Stomach (tissue), 8 donors: ENCODE measurements at regions not wholly inside any gene's neighbourhood (a gene's known extent, or its start where the extent isn't known, plus 50 kb on each side); places are given as distances from the start of the nearest gene placed in this dataset.

Experiments used
- DNase-seq, 2 donors: peaks; one replicate each; pipeline versions ENCODE4 v3.0.0 to v3.0.0-alpha.2; 2013 to 2019
- H3K27ac ChIP-seq, 5 donors: fragments of 200-600 bp in 4 of 5; sonication (generic) in 4 of 5; one replicate each; pipeline ENCODE4 v1.5.1; 2013 to 2019; ENCODE audit warnings: mild to moderate bottlenecking in 1 of 5, moderate library complexity in 1 of 5
- H3K27me3 ChIP-seq, 3 donors: fragments of 200-600 bp; sonication (generic); one replicate each; pipeline ENCODE4 v1.5.1; 2017 to 2019; ENCODE audit warnings: mixed run types in 1 of 3
- H3K36me3 ChIP-seq, 4 donors: fragments of 200-600 bp; sonication (generic); 1 replicate in 3 of 4; 2 replicates in 1 of 4; pipeline ENCODE4 v1.5.1; 2016 to 2019
- H3K4me1 ChIP-seq, 4 donors: fragments of 200-600 bp; sonication (generic); one replicate each; pipeline ENCODE4 v1.5.1; 2016 to 2019
- H3K4me3 ChIP-seq, 4 donors: fragments of 200-600 bp; sonication (generic) in 3 of 4; one replicate each; pipeline ENCODE4 v1.5.1; 2016 to 2019; ENCODE audit warnings: mild to moderate bottlenecking in 1 of 4
- H3K9me3 ChIP-seq, 4 donors: fragments of 200-600 bp; sonication (generic); one replicate each; pipeline ENCODE4 v1.5.1; 2016 to 2019
- CTCF ChIP-seq, 7 experiments: fragments of 450-650 bp in 4 of 7; fragments of 200-600 bp in 3 of 7; sonication (generic) in 3 of 7; IDR thresholded peaks; one replicate each; pipeline ENCODE4 v1.5.1; 2016 to 2019; ENCODE audit warnings: antibody characterized with exemption in 7 of 7, control low read depth in 2 of 7, mild to moderate bottlenecking in 1 of 7
- EP300 ChIP-seq: sonication (generic); formaldehyde crosslinking; IDR thresholded peaks from one replicate; pipeline ENCODE4 v1.6.1; 2017; ENCODE audit warnings: antibody characterized with exemption
- POLR2A ChIP-seq, 4 donors: fragments of 450-650 bp; IDR thresholded peaks; one replicate each; pipeline ENCODE4 v1.6.1; 2016; ENCODE audit warnings: antibody characterized with exemption in 4 of 4, control low read depth in 2 of 4, mild to moderate bottlenecking in 1 of 4, moderate library complexity in 1 of 4
- POLR2AphosphoS5 ChIP-seq, 3 donors: sonication (generic); formaldehyde crosslinking; IDR thresholded peaks; one replicate each; pipeline ENCODE4 v1.6.1; 2016; ENCODE audit warnings: antibody characterized with exemption in 3 of 3
- WGBS, 5 donors: extraction: QIAGEN DNeasy Blood & Tissue Kit in 3 of 5; methylation state at CpG; one replicate each; pipeline versions ENCODE4 v1.1.5 to v1.1.7; 2013 to 2018; 5-methylcytosine and 5-hydroxymethylcytosine counted together
- intact Hi-C: fragments of 100-400 bp; cut with DNase I; formaldehyde crosslinking; loops from one replicate; pipeline ENCODE4 v1.15.1; 2023; ENCODE audit warnings: low total_unique reads
- donor health status: healthy with polysubstance abuse.
- donor health status: Bipolar disorder and iron deficiency.
- donor health status: healthy.

GRCh38 chr3:102207151-102207571 is 227.7 kb upstream of the ZPLD1 start:
- Histone ChIP-seq H3K27ac (peak overlapping the region in 2 of 5 donors; percentile 42 to 69), H3K36me3 (no peaks in the 10 kb centered on the region), H3K4me1 (peaks cover 4 to 19% (median 8%) of the 10 kb centered on the region in 4 donors), H3K27me3 (no peaks in the 10 kb centered on the region), H3K4me3 (no peak overlapping the region), H3K9me3 (no peaks in the 10 kb centered on the region)
- 78 to 92% (median 89%) methylated on average over 3 of the region's 3 CpGs for WGBS, 5 donors
- intact Hi-C loops = no loop called here
- TF ChIP-seq POLR2AphosphoS5 (IDR thresholded peaks at IDR 0.05) (no peak), EP300 (no peak), CTCF (IDR thresholded peaks at IDR 0.05) (no peak), POLR2A (IDR thresholded peaks at IDR 0.05) (no peak)
- DNase-seq = no peak

GRCh38 chr3:102215166-102215565 is 219.6 kb upstream of the ZPLD1 start:
- H3K4me3 ChIP-seq = no peak overlapping the region
- no peak for DNase-seq
- no peaks in the 10 kb centered on the region for H3K9me3 ChIP-seq
- H3K36me3 ChIP-seq = no peaks in the 10 kb centered on the region
- TF ChIP-seq EP300 (no peak), CTCF (IDR thresholded peaks at IDR 0.05) (no peak), POLR2AphosphoS5 (IDR thresholded peaks at IDR 0.05) (no peak), POLR2A (IDR thresholded peaks at IDR 0.05) (no peak)
- no peak overlapping the region for H3K27ac ChIP-seq
- H3K4me1 ChIP-seq = no peaks in the 10 kb centered on the region
- WGBS, 5 donors = 88 to 94% (median 91%) methylated on average over 2 of the region's 2 CpGs
- intact Hi-C loops = no loop called here
- no peaks in the 10 kb centered on the region for H3K27me3 ChIP-seq

- Histone ChIP-seq H3K27ac (no peak overlapping the region), H3K9me3 (no peaks in the 10 kb centered on the region), H3K4me1 (peaks cover 0 to 15% (median 5%) of the 10 kb centered on the region in 4 donors), H3K36me3 (no peaks in the 10 kb centered on the region), H3K27me3 (no peaks in the 10 kb centered on the region), H3K4me3 (no peak overlapping the region)
- no peak for TF ChIP-seq POLR2A (IDR thresholded peaks at IDR 0.05)
- no peak for TF ChIP-seq CTCF (IDR thresholded peaks at IDR 0.05)
- no peak for TF ChIP-seq EP300
- no peak for TF ChIP-seq POLR2AphosphoS5 (IDR thresholded peaks at IDR 0.05)
- no peak for DNase-seq
- WGBS, 5 donors = 64 to 86% (median 72%) methylated on average over 8 to 10 of the region's 10 CpGs
- intact Hi-C loops = no loop called here
These were observed 211.7 kb upstream of the ZPLD1 start for GRCh38 chr3:102223132-102223531.

- WGBS, 5 donors = 84 to 93% (median 87%) methylated on average over 3 of the region's 3 CpGs
- TF ChIP-seq CTCF (IDR thresholded peaks at IDR 0.05) = peak in 2 of 7 experiments; percentile 8 to 19
- TF ChIP-seq POLR2A (IDR thresholded peaks at IDR 0.05) = no peak
- no peak for TF ChIP-seq EP300
- TF ChIP-seq POLR2AphosphoS5 (IDR thresholded peaks at IDR 0.05) = no peak
- no peak overlapping the region for H3K27ac ChIP-seq
- peaks cover 0 to 19% (median 7%) of the 10 kb centered on the region in 4 donors for H3K4me1 ChIP-seq
- H3K36me3 ChIP-seq = no peaks in the 10 kb centered on the region
- DNase-seq = peak in 1 of 2 donors; percentile 46
- no peaks in the 10 kb centered on the region for H3K9me3 ChIP-seq
- no peak overlapping the region for H3K4me3 ChIP-seq
- H3K27me3 ChIP-seq = no peaks in the 10 kb centered on the region
- intact Hi-C loops = no loop called here
These were observed 210.6 kb upstream of the ZPLD1 start for GRCh38 chr3:102224171-102224570.
